Astrocyte of the spinal cord (primary cell): ENCODE measurements at regions not wholly inside any gene's neighbourhood (a gene's known extent, or its start where the extent isn't known, plus 50 kb on each side); places are given as distances from the start of the nearest gene placed in this dataset.
A peak's percentile ranks its signal among the peaks of the same experiment; 100 is the strongest.

ENCODE experiments used
- DNase-seq: peaks from one replicate; pipeline ENCODE4 v3.0.0; 2011; ENCODE audit warnings: low read depth, low spot score
- H3K4me3 ChIP-seq: 2 replicates; pipeline ENCODE4 v1.5.1; 2011; ENCODE audit warnings: low read depth, mild to moderate bottlenecking, low read length, moderate library complexity
- CTCF ChIP-seq: IDR thresholded peaks from 2 replicates; pipeline ENCODE4 v1.5.1; 2012; ENCODE audit warnings: low read depth, mild to moderate bottlenecking, low read length, inconsistent platforms
- in situ Hi-C: cut with HindIII; loops from 2 replicates; pipeline ENCODE4 v1.10.0; 2017; ENCODE audit warnings: low sequenced_read_pairs

- TF ChIP-seq CTCF = no peak
- H3K4me3 ChIP-seq = no peak overlapping the region
- DNase-seq = peak; percentile 78
- in situ Hi-C loops = no loop called here
Measured at GRCh38 chr3:30426293-30426993, 180.0 kb upstream of the TGFBR2 start.

- H3K4me3 ChIP-seq = no peak overlapping the region
- peak; percentile 77 for DNase-seq
- in situ Hi-C loops = no loop called here
- TF ChIP-seq CTCF = no peak
Measured at GRCh38 chr3:30428251-30428650, 178.2 kb upstream of the TGFBR2 start.

- in situ Hi-C loops = no loop called here
- no peak for TF ChIP-seq CTCF
- DNase-seq = no peak
- no peak overlapping the region for H3K4me3 ChIP-seq
Measured at GRCh38 chr3:30435861-30436331, 170.5 kb upstream of the TGFBR2 start.

- in situ Hi-C loops = no loop called here
- DNase-seq = peak; percentile 51
- no peak overlapping the region for H3K4me3 ChIP-seq
- TF ChIP-seq CTCF = peak; percentile 8
Measured at GRCh38 chr3:30437171-30437601, 169.2 kb upstream of the TGFBR2 start.

GRCh38 chr3:30438126-30438525, 168.3 kb upstream of the TGFBR2 start:
- no peak for TF ChIP-seq CTCF
- DNase-seq = no peak
- no peak overlapping the region for H3K4me3 ChIP-seq
- in situ Hi-C loops = no loop called here

- H3K4me3 ChIP-seq = no peak overlapping the region
- TF ChIP-seq CTCF = no peak
- in situ Hi-C loops = no loop called here
- DNase-seq = no peak
Measured at GRCh38 chr3:30439451-30440053, 166.8 kb upstream of the TGFBR2 start.
